NAMALWA (cell line): ENCODE measurements at regions not wholly inside any gene's neighbourhood (a gene's known extent, or its start where the extent isn't known, plus 50 kb on each side); places are given as distances from the start of the nearest gene placed in this dataset.
A peak's percentile ranks its signal among the peaks of the same experiment; 100 is the strongest.

ENCODE experiments used
- DNase-seq: peaks from one replicate; pipeline ENCODE4 v3.0.0-alpha.2; 2015; ENCODE audit warnings: low spot score

- no peak for DNase-seq
Measured at GRCh38 chr4:31275906-31276305, 555.7 kb downstream of the PCDH7 start.

- no peak for DNase-seq
Measured at GRCh38 chr4:31283679-31284078, 563.5 kb downstream of the PCDH7 start.

GRCh38 chr4:31290836-31291235 lies 570.7 kb downstream of the PCDH7 start:
- DNase-seq: no peak

- DNase-seq: peak; percentile 91
Measured at GRCh38 chr4:31291238-31291637, 571.1 kb downstream of the PCDH7 start.

GRCh38 chr4:31294655-31295480 lies 574.7 kb downstream of the PCDH7 start:
- DNase-seq: no peak

- DNase-seq: no peak
Measured at GRCh38 chr4:31298737-31299136, 578.6 kb downstream of the PCDH7 start.

- DNase-seq: no peak
Measured at GRCh38 chr4:31307029-31307428, 586.9 kb downstream of the PCDH7 start.

GRCh38 chr4:31324814-31325213 lies 604.6 kb downstream of the PCDH7 start:
- DNase-seq: no peak

- no peak for DNase-seq
Measured at GRCh38 chr4:31325300-31325699, 605.1 kb downstream of the PCDH7 start.

- no peak for DNase-seq
Measured at GRCh38 chr4:31327031-31327430, 606.9 kb downstream of the PCDH7 start.

GRCh38 chr4:31328932-31329331 lies 608.8 kb downstream of the PCDH7 start:
- no peak for DNase-seq

GRCh38 chr4:31334086-31334910 lies 614.1 kb downstream of the PCDH7 start:
- no peak for DNase-seq

- no peak for DNase-seq
Measured at GRCh38 chr4:31338000-31338399, 617.8 kb downstream of the PCDH7 start.

GRCh38 chr4:31341601-31342359 lies 621.6 kb downstream of the PCDH7 start:
- no peak for DNase-seq

- DNase-seq: no peak
Measured at GRCh38 chr4:31343061-31343460, 622.9 kb downstream of the PCDH7 start.

GRCh38 chr4:31349907-31350306 lies 629.7 kb downstream of the PCDH7 start:
- no peak for DNase-seq

- no peak for DNase-seq
Measured at GRCh38 chr4:31351695-31352094, 631.5 kb downstream of the PCDH7 start.

- no peak for DNase-seq
Measured at GRCh38 chr4:31356839-31357238, 636.7 kb downstream of the PCDH7 start.

GRCh38 chr4:31360786-31361185 lies 640.6 kb downstream of the PCDH7 start:
- no peak for DNase-seq

- no peak for DNase-seq
Measured at GRCh38 chr4:31362756-31363155, 642.6 kb downstream of the PCDH7 start.

- no peak for DNase-seq
Measured at GRCh38 chr4:31365006-31365690, 645.0 kb downstream of the PCDH7 start.

GRCh38 chr4:31366041-31366440 lies 645.9 kb downstream of the PCDH7 start:
- DNase-seq: no peak
